ENCODE measurements at regions not wholly inside any gene's neighbourhood (a gene's known extent, or its start where the extent isn't known, plus 50 kb on each side); places are given as distances from the start of the nearest gene placed in this dataset.

DNA sequence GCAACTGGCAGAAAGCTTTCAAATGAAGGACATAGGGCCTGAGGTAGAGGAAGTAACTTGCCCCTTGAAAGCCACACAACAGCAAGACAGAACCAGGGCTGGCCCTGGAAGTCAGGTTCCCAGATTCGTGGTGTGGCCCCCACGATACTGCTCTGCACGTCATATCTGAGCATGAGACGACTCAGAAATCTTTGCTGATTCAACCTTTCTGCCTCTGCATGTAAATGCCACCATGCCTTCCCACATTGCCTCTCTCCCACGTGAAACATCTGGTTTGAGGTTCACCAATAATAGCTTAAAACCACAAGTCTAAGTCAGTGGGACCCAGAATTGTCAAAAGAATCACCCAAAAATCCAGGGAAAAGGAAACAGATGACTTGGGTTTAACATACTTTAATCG lies 214.0 kb upstream of the TRIB2 start:
- no peak for DNase-seq

DNA sequence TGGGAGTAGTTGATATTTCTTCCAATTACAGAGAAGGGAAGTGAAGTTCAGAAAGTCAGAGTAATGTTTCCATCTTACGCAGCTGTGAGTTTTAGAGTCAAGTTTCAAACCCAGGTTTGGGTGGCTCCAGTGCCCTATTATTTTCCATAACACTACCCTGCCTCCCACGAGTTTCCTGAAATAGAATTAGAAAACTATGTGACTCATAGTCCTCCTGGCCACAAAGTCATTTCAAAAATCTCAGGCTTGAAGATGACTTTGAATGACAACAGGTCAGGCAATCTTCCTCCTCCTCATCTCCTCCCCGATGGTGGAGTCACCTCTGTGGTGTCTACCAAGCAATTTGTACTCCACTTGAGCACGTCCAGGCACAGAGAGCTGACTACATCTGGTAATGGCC lies 212.3 kb upstream of the TRIB2 start:
- DNase-seq, result no peak

DNA sequence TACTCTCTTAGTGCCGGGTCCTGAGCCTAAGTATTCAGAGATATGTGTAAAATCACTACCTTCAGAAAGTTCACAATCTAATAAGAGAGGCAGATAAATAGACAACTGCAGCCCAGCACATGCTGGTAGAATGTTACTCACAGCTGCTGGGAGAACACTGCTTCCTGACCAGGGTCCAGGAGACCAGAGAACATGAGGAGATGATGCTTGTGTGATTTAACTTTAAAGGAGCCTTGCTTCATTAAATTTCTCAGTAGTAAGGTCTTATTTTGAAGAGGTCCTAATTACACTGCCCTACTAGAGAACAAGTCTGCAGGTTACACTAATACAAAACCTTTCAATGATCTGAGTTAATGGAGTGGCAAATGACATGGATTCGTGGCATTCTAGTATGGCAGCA lies 209.9 kb upstream of the TRIB2 start:
- no peak for DNase-seq

DNA sequence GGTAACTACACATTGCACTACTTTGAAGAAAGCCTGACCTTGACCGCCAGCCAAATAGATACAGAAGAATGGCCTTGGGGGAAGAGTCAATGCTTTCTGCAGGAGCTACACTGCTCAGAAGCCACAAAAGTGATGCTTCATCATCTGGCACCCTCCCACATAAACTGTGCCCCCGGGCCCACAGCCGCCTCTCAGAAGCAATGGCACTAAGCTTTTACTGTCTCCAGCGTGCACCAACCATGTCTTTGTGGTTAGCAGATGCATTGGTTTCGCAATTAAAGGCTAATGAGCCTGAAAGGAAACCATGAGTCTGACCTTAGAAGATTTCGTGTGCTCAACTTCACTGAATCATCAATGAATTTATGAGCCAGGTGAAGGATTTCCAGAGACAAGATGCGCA lies 209.4 kb upstream of the TRIB2 start:
- no peak for DNase-seq

DNA sequence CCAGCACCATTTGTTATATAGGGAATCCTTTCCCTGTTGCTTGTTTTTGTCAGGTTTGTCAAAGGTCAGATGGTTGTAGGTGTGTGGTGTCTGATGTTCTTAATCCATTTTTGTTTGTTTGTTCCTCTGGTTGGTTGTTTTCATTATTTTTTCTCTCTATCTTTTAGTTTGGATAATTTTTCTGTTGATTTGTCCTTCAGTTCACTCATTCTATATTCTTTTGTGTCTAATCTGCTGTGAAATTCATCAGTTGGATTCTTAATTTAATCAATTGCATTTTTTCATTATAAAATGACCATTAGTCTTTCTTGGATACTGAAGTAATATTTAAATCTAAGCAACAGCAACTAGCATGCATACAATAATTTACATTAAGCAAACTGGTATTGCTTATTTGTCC lies 206.7 kb upstream of the TRIB2 start:
- DNase-seq, result no peak

DNA sequence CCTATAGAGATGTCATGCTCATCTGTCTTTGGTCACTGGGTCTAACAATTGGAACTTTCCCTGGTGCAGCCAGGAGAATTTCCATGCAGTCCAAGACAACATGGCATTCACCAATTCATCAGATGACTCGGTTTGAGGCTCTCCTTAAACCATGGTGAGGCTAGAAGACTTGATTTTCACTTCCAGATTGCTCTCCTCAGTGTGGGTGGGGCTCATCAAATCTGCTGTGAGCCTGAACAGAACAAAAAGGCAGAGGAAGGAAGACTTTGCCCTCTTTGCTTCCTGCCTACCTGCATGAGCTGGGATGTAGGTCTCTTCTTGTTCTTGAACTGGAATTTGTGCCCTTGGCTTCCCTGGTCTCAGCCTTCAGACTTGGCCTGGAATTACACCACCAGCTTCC lies 203.4 kb upstream of the TRIB2 start:
- no peak for DNase-seq

DNA sequence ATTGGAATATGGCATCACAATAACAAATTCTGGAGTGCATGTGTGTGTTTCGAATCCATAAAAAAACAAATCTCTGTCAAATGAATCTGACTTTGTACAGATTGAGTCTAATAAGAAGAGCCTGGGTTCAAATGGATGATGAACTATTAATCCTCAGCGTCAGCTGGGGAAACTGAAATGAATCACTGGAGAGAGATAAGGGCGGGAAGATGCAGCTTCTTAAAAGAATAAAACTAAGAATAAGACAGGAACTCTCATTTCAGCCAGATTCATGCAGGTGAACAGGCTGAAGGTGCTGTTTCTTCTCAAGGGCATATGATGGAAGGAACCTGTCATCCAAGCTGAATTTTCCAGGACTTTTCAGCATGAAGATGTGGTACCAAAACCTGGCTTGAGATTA lies 202.6 kb upstream of the TRIB2 start:
- DNase-seq, result no peak

DNA sequence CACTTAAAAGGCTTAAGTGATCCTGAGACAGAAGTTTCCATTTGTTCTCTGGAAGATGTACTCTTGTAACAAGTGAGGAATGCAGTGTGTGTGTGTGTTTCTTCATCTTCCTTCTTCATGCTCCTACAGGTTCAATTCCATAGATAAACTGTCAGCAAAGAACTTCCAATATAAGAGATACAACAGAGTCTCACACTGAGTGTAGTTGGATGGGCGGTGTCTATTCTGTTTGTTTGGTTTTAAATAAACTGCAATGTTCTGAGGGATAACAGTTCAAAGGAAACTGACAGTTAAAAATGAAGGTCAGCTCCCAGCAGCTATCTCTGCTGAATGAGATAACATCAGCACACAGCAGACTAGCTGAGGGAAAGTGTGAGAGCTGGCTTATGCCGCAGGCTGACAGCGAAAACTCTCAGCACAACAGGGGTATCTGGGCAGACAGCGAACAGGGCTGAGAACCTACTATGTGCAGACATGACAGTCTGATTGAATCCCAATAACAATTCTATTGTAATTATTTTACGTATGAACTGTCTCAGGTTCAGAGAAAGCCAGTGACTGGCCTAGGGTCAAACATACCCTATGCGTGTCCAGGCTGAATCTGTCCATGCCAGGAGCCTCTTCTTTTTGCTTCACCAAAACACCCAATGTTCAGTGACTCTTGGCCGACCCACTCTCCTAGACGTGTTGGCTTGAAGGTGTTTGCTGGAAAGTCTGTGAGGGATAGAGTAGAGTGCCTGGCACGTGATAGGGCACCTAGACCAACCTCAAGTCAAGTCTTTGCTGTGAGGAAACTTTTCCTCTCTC lies 201.9 kb upstream of the TRIB2 start:
- no peak for DNase-seq

DNA sequence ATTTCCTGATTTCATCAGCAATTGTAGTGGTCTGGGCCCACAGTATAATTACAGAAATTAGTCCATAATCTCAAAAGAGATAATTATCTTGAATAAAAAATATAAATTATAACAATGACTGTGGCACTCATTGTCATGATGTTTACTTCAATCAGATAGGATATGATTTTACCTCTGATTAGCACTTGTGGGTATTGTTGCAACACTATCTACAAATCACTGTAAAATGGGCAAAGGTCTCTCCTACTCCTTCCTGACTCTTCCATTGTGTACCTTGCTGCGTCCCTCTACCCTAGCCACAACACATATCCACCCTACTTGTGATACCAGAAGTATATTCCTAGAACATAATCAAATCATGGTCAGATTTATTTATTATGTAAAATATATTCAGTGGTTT lies 200.9 kb upstream of the TRIB2 start:
- no peak for DNase-seq

DNA sequence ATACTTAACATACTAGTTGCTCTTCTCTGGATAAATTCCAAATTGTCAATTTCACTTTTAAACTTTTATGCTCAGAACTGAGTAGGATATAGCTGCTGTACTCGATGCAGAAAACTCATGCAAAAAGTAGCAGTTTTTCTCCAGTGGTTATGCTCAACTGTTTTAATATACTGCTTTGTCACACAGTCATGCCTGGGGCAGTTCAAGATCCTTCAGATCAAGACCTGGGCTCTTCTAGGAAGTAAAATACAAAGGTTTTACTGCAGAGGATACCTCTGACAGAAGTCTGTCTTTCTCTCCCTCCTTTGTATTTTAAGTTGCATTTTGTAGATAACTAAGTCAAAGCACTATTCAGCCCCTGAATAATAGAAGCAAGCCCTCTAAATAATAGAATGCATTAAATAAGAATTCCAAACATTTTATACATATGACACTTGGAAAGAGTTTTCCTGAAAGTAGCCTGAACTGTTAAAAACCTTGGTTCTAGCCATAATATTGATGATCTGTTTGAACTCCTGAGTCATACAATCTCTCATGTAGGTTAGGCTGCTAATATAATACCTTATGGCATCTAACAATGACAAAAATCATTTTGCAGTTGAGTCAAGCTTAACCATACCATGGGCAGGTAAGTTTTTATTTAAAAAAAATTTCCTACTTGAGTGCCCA lies 183.3 kb upstream of the TRIB2 start:
- no peak for DNase-seq

DNA sequence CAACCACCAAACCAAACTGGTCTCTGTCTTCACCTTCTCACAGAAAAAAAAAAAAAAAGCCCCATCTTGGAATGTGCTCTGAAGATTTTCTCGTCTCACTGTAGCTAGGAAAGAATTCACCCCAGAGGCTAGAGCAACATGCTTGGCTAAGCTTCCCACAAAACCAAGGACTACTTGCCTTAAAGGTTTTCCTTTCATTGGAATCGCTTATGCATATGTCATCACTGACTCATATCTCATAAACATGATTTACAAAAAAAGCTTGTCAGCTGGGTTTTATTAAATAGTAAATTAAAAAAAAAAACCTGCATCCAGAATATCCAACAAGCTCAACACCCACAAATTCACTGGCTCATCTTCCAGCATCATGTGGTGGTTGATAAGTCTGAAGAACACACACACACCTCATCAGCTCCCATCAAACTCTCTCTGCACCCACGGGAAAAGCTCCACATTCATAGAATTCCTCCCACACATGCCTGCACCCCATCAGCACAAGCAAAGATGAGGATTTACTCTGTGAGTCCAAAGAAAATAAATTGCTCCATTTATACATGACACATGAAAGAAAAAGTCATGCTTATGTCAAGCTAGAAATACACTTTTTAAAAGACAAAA lies 182.0 kb upstream of the TRIB2 start:
- DNase-seq, result peak; percentile 91

DNA sequence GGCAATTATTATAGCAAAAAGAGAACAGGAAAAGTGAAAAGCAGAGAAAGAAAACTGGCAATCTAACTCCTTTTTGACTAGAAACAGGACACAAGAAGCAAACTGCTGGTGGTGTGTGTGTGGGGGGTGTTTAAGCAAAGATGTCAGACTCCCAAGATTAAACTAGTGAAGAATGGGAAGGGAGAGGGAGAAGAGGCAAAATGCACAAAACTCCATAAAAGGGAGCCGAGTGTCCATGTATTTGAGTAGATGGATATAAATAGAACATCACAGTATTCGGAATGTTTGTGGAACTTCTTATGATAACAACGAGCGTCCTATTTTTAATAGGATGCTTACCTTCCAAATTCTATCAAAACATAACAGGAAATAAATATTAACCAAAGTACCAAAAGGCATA lies 179.8 kb upstream of the TRIB2 start:
- no peak for DNase-seq

DNA sequence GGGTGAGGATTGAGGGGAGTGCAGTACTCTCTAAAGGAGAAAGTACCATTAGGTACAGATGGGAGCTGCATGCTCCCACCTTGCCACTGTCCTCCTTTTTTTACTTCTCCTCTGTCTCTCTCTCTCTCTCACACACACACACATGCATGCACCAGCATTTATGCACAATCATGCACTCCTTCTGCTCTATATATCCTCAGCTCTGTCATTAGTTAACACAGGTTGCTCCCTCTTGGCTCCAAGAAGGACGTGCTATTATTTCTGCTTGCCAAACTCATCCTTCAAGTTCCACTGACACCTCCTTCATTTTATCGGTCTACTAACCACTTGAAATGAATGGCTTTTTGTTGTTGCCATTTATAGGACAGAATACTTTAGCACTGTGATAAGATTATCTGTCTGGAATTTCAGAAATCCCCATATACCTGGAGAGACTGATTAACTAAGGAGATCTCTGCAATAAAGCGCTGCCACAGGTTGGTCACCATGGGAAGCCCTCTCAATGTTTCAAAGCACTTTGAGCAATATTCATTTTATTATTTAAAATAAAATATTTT lies 178.5 kb upstream of the TRIB2 start:
- no peak for DNase-seq

DNA sequence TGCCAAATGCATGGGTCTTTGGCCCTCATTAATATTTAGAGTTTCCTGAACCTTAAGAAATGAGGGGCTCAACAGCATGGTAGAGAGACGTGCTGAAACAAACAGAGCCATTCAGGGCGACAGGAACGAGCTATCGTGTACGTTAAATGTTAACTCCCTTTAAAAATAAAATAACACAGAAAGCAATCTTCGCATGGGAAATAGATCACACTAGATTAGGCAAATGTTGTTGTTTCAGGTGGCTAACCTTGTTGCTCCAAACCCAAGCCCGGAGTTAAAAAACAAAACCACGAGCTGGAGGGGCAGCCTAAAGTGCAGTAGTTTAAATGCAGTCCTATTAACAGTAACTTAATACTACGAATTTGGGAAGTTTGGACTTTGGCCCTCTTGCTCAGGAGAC lies 177.4 kb upstream of the TRIB2 start:
- no peak for DNase-seq

DNA sequence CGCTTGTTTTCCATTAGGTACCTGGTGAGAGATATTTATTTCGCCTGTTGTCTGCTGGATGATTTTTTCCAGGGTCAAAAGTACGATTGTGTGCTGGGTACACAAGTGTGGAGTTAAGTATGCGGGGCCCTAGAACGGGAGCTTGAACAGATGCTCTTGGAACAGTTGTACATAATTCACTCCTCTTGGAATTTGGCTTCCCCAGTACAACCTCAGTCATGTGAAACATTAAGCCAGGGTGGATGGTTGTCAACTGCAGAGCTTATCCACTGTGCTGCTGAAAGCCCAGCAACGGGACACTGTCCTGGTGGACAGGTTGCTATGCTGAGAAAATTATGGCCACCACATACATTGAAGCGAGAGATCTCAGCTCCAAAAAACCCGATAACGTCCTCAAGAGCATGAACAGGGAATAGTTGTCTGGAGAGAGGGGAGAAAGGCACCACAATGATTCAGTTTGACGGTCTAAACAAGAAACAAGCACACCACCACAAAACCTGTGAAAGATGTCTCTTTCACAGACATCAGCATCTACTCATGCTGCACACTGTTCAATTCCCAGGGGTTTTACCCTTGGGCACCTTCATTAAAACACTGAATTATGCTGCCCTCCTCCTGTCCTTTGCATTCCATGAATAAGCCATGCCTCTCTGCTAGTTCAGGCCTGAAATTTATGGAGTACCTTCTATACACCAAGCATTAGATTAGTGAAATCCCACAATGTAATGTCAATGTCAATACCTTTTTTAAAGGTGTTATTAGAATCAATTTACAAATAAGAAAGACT lies 176.8 kb upstream of the TRIB2 start:
- DNase-seq, result no peak

DNA sequence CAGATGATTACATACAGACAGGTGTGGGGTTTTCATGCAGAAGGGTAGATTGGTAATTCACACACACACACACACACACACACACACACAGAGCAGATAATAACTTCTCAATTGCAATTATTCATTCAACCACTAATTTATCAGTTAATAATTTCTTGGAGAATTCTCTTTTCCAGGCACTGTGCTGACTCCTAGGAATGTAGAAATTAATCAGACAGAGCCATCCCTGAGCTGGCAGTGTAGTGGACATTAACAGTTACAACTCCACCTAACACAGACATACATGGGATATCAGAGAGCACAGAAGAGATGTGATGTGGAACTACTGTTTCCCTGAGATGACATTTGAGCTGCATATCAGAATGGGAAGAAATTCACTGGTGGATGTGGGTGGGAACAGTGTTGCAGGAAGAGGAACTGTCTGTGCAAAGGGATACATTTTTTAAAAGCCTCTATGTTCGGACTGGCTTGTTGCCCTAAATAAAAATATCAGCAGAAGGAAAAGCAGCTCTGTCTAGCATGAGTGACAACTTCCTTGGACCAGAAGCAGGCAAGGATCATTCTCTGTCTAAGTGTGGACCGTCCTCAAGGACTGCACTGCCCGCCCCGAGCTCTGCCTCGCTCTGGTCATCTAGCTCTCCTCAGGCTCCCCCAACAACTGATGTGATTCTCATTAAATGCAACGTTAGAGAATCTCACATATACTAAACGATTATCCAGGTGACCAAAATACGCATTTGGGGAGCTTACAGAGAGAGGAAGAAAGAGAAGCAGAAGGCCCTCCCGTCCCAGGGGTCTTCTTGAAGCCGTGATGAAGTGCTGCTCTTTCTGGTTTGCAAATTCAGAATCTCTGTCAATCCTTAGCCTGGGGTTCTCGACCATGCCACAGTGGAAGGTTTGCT lies 173.4 kb upstream of the TRIB2 start:
- no peak for DNase-seq

DNA sequence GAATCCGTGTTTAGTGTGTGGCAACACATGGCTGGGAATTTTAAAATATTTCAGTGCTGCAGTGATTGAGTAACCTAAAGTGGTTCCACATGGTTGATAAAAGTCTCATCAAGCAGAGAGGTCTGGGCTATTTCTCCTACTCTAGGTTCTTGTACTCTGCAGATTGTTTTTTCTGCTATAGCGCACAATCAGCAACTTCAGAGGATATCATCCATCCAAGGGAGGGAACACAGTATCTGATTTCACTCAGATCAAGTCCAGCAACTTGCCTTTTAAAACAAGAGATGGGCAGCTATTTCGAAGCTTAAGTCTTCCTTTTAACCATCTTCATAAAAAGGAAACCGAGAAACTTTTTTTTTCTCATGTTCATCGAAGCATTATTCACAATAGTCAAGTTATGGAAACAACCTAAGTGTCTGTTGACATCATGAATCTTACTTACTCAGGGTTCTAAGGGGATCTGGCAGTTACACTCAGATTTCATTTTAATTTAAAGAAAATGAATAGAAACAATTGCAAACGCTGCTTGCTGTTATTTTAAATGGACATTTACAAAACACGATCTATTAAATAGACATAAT lies 172.7 kb upstream of the TRIB2 start:
- DNase-seq, result peak; percentile 33

DNA sequence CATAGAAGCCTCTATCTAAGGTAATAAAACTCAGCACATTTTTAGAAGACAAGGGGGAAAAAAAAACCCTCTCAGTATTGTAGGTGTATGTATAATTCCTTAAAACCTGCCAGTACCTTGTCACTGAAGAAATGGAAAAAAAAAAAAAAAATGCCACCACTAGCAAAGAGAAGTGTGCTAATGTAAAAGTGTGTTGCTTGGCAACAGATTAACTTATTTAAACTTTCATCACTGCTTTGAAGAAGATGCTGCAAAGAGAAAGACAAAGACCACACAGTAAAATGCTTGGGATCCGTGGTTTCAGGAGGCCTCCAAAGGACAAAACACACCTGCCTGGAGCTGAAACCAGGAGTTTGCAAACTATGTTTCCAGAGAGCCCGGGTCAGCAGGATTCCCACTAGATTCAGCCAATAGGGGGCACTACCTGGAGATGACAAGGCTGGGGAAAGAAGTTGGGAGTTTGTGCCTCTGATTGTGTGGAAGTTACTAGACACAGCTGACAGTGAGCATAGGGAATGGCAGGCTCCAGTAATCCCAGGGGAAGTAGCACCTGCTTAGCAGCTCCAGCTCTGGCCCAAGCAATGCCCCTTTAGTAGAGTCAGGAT lies 169.1 kb upstream of the TRIB2 start:
- no peak for DNase-seq

DNA sequence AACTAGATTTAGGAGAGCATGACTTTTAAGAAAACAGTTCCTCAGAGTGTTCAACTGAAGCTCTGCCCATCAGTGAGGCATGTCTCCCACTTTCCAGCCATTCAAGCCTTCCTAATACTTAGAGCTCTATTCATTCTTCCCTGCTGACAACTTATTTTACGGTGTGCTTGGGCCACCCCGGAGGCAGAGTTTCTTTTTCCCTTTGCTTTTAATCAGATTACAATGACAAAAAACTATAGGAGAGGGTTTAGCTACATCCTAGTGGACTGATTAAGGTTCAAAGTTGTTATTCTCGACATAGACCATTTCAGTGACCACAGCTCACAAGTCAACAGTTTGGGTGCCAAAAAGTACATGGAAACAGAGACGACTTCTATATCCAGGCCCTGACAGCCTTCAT lies 167.8 kb upstream of the TRIB2 start:
- DNase-seq, result no peak

DNA sequence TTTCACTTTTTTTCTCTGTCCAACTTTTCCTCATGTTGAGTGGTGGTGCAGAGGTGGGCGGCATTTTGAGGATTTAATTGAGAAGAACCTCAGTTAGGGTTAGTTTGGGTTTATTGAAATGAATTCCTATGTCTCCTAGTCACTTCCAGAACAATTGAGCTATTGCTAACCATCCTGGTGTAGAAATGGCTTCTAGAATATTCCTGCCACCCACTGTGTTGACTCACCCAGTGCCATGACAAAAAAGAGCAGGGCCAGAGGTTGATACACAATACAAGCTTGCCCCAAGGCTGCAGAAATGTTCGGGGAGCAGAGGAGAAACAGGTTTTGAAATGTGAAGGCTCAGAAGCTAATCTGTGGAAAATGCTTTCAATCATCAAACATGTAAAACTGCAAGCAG lies 167.1 kb upstream of the TRIB2 start:
- no peak for DNase-seq

DNA sequence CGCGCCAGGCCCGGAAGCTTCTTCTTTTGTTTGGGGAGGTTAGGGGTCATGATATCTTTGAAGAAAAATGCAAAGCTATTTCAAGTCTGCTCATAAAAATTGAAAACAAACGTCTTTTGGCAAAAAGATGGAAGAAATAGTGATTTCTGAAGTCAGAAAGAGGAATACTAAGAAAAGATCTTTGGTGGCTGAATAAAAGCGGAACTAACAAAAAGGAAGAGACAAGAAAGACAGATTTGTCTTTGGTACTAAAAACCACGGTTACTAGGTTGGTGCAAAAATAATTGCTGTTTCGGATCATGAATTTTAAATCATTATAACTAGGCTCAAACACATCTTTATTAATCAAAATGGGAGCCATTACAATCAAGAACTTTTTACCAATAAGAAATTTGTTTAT lies 164.6 kb upstream of the TRIB2 start:
- no peak for DNase-seq

Data from skin of body (tissue), 1 donor.